Upper lobe of left lung (tissue), 4 donors: ENCODE measurements at regions not wholly inside any gene's neighbourhood (a gene's known extent, or its start where the extent isn't known, plus 50 kb on each side); places are given as distances from the start of the nearest gene placed in this dataset.

Experiments used
- POLR2A ChIP-seq, 4 donors: fragments of 450-650 bp; IDR thresholded peaks; one replicate each; pipeline ENCODE4 v1.5.1; 2016 to 2017; ENCODE audit warnings: antibody characterized with exemption in 4 of 4, mild to moderate bottlenecking in 2 of 4
- POLR2AphosphoS5 ChIP-seq, 2 donors: sonication (generic); formaldehyde crosslinking; IDR thresholded peaks; one replicate each; pipeline ENCODE4 v1.5.1; 2017; ENCODE audit warnings: antibody characterized with exemption in 2 of 2

GRCh38 chr3:144252896-144253295, 281.3 kb downstream of the DIPK2A start:
- TF ChIP-seq POLR2A (IDR thresholded peaks at IDR 0.05) (no peak), POLR2AphosphoS5 (IDR thresholded peaks at IDR 0.05) (no peak)
